ENCODE measurements at regions not wholly inside any gene's neighbourhood (a gene's known extent, or its start where the extent isn't known, plus 50 kb on each side); places are given as distances from the start of the nearest gene placed in this dataset.
A peak's percentile ranks its signal among the peaks of the same experiment; 100 is the strongest.

GRCh38 chr10:121158988-121159579, 307.9 kb downstream of the WDR11 start:
- H3K9ac ChIP-seq (ENCODE audit: control insufficient read depth, extremely low read depth, insufficient read depth, low read length), result peak overlapping the region; percentile 57
- DNase-seq (ENCODE audit: low read depth, low spot score), result peak; percentile 77
- dilution Hi-C loops (cut with MboI; ENCODE audit: extremely low pct_ligation_motif_present, low sequenced_read_pairs), result no loop called here
- no peak for FAIRE-seq
- TF ChIP-seq CTCF (optimal IDR thresholded peaks at IDR 0.05 in 1 of 3, IDR thresholded peaks at IDR 0.05 in 1 of 3, conservative IDR thresholded peaks at IDR 0.05 in 1 of 3; ENCODE audit: extremely low read depth in 1 of 3, insufficient read depth in 2 of 3, low read length in 3 of 3), result no peak
- no peak for TF ChIP-seq EZH2 (IDR thresholded peaks at IDR 0.05; ENCODE audit: low read length)
- no peaks in the 10 kb centered on the region for H3K27me3 ChIP-seq (ENCODE audit: control insufficient read depth, extremely low read depth, insufficient read depth, low read length)
- peak overlapping the region; percentile 86 for H3K27ac ChIP-seq (ENCODE audit: control insufficient read depth, insufficient read depth, low read length)
- peaks cover 35% of the 10 kb centered on the region for H3K4me1 ChIP-seq (ENCODE audit: control insufficient read depth, extremely low read depth, insufficient read depth, low read length)
- H3K4me2 ChIP-seq (ENCODE audit: control insufficient read depth, extremely low read depth, insufficient read depth, low read depth, low read length), result peak overlapping the region; percentile 45
- H3K9me3 ChIP-seq (ENCODE audit: control insufficient read depth, low read depth, low read length), result no peaks in the 10 kb centered on the region
- H3K9me1 ChIP-seq (ENCODE audit: control insufficient read depth, extremely low read depth, insufficient read depth, low read length), result no peaks in the 10 kb centered on the region
- no peak overlapping the region for H3K4me3 ChIP-seq (ENCODE audit: control insufficient read depth in 2 of 3, extremely low read depth in 1 of 3, insufficient read depth in 2 of 3, low read depth in 1 of 3, low read length in 3 of 3)
- no peak overlapping the region for H2AFZ ChIP-seq (ENCODE audit: control insufficient read depth, low read length)
- no peaks in the 10 kb centered on the region for H3K36me3 ChIP-seq (ENCODE audit: control insufficient read depth in 2 of 2, extremely low read depth in 1 of 2, insufficient read depth in 2 of 2, low read length in 2 of 2)
- H4K20me1 ChIP-seq (ENCODE audit: control insufficient read depth, extremely low read depth, insufficient read depth, low read length), result no peaks in the 10 kb centered on the region
- no peaks in the 10 kb centered on the region for H3K79me2 ChIP-seq (ENCODE audit: control insufficient read depth, insufficient read depth, low read length)

GRCh38 chr10:121159670-121160069, 308.5 kb downstream of the WDR11 start:
- Histone ChIP-seq H3K4me3 (ENCODE audit: control insufficient read depth in 2 of 3, extremely low read depth in 1 of 3, insufficient read depth in 2 of 3, low read depth in 1 of 3, low read length in 3 of 3) (peak overlapping the region in 1 of 3 experiments; percentile 25), H3K9ac (ENCODE audit: control insufficient read depth, extremely low read depth, insufficient read depth, low read length) (peak overlapping the region; percentile 57), H3K79me2 (ENCODE audit: control insufficient read depth, insufficient read depth, low read length) (no peaks in the 10 kb centered on the region), H3K36me3 (ENCODE audit: control insufficient read depth in 2 of 2, extremely low read depth in 1 of 2, insufficient read depth in 2 of 2, low read length in 2 of 2) (no peaks in the 10 kb centered on the region), H3K4me2 (ENCODE audit: control insufficient read depth, extremely low read depth, insufficient read depth, low read depth, low read length) (peak overlapping the region; percentile 45), H3K27me3 (ENCODE audit: control insufficient read depth, extremely low read depth, insufficient read depth, low read length) (no peaks in the 10 kb centered on the region), H3K4me1 (ENCODE audit: control insufficient read depth, extremely low read depth, insufficient read depth, low read length) (peaks cover 33% of the 10 kb centered on the region), H3K27ac (ENCODE audit: control insufficient read depth, insufficient read depth, low read length) (peak overlapping the region; percentile 86), H3K9me3 (ENCODE audit: control insufficient read depth, low read depth, low read length) (no peaks in the 10 kb centered on the region), H2AFZ (ENCODE audit: control insufficient read depth, low read length) (peak overlapping the region; percentile 25), H4K20me1 (ENCODE audit: control insufficient read depth, extremely low read depth, insufficient read depth, low read length) (no peaks in the 10 kb centered on the region), H3K9me1 (ENCODE audit: control insufficient read depth, extremely low read depth, insufficient read depth, low read length) (no peaks in the 10 kb centered on the region)
- TF ChIP-seq CTCF (optimal IDR thresholded peaks at IDR 0.05 in 1 of 3, IDR thresholded peaks at IDR 0.05 in 1 of 3, conservative IDR thresholded peaks at IDR 0.05 in 1 of 3; ENCODE audit: extremely low read depth in 1 of 3, insufficient read depth in 2 of 3, low read length in 3 of 3) (no peak), EZH2 (IDR thresholded peaks at IDR 0.05; ENCODE audit: low read length) (no peak)
- FAIRE-seq, result peak; percentile 100
- dilution Hi-C loops (cut with MboI; ENCODE audit: extremely low pct_ligation_motif_present, low sequenced_read_pairs), result no loop called here
- peak; percentile 93 for DNase-seq (ENCODE audit: low read depth, low spot score)
